Spinal cord (tissue), 9 donors: ENCODE measurements at regions not wholly inside any gene's neighbourhood (a gene's known extent, or its start where the extent isn't known, plus 50 kb on each side); places are given as distances from the start of the nearest gene placed in this dataset.

ENCODE experiments used
- DNase-seq, 6 donors: peaks; one replicate each; pipeline versions ENCODE4 v3.0.0 to v3.0.0-alpha.2; 2013 to 2015; ENCODE audit warnings: low spot score in 6 of 6, low read depth in 4 of 6
- H3K27ac ChIP-seq: one replicate; pipeline ENCODE4 v1.5.1; 2013; ENCODE audit warnings: low read depth, low read length, control low read depth
- H3K27me3 ChIP-seq: one replicate; pipeline ENCODE4 v1.6.1; 2013; ENCODE audit warnings: low read length; ENCODE audit not compliant: control insufficient read depth, insufficient read depth
- H3K36me3 ChIP-seq: one replicate; pipeline ENCODE4 v1.6.1; 2013; ENCODE audit warnings: low read length; ENCODE audit not compliant: control insufficient read depth, insufficient read depth
- H3K4me1 ChIP-seq: one replicate; pipeline ENCODE4 v1.6.1; 2013; ENCODE audit warnings: low read length; ENCODE audit not compliant: control insufficient read depth, insufficient read depth
- H3K4me3 ChIP-seq: one replicate; pipeline ENCODE4 v1.5.1; 2013; ENCODE audit warnings: low read depth, low read length, control low read depth
- H3K9me3 ChIP-seq: one replicate; pipeline ENCODE4 v1.6.1; 2013; ENCODE audit warnings: low read length; ENCODE audit not compliant: control insufficient read depth, insufficient read depth
- WGBS: methylation state at CpG from one replicate; pipeline ENCODE4 v1.1.5; 2013; ENCODE audit warnings: missing lambda C conversion rate; ENCODE audit not compliant: insufficient coverage; 5-methylcytosine and 5-hydroxymethylcytosine counted together
- donor health status: healthy.

DNA sequence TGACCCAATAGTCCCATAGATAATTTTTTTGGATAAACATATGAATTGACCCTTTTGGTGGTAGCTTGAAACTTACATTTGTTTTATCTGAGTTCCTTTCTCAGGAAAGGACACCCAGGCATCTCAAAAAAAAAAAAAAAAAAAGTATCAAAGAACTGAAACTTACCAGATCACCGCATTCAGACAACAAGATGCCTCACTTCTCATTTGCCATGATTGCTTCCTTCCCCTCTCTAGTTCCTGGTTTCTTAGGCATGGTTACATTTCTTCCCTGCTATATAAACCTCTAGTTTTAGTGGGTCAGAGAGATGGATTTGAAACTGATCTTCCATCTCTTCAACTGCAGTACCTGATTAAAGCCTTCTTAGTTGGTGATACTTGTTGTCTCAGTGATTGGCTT, 240.1 kb downstream of the ACKR3 start:
- peaks cover 5% of the 10 kb centered on the region for H3K9me3 ChIP-seq
- no peak overlapping the region for H3K27ac ChIP-seq
- DNase-seq = no peak
- no peak overlapping the region for H3K4me3 ChIP-seq
- H3K27me3 ChIP-seq = no peaks in the 10 kb centered on the region
- H3K36me3 ChIP-seq = no peaks in the 10 kb centered on the region
- peaks cover 13% of the 10 kb centered on the region for H3K4me1 ChIP-seq
- WGBS = no CpG with 5 or more reads among the region's 1 CpG

DNA sequence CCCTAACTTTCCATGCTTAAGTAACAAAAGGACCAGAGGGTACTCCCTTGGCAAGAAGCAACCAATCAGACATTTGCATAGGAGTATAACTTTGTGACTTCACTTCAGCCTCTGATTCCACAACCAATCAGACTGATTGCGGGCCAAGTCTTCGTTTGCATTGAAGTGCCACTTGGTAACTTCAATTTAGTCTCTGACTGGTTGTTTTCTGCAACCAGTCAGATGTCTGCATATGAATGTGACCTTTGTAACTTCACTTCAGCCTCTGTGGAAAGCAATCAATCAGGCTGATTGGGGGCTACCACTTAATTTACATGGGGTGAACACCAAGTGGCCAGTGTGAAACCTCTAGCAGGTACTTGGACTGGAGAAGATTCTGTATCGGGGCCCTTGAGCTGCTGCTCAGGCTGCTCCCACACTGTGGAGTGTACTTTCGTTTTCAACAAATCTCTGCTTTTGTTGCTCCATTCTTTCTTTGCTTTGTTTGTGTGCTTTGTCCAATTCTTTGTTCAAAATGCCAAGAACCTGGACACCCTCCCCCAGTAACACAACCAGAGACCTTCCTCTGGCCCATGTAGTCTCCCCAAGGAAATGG, 241.5 kb downstream of the ACKR3 start:
- WGBS = 88% methylated on average over 3 of the region's 4 CpGs
- Histone ChIP-seq H3K4me1 (peaks cover 13% of the 10 kb centered on the region), H3K9me3 (peaks cover 5% of the 10 kb centered on the region), H3K36me3 (no peaks in the 10 kb centered on the region), H3K4me3 (no peak overlapping the region), H3K27ac (no peak overlapping the region), H3K27me3 (no peaks in the 10 kb centered on the region)
- DNase-seq = no peak

DNA sequence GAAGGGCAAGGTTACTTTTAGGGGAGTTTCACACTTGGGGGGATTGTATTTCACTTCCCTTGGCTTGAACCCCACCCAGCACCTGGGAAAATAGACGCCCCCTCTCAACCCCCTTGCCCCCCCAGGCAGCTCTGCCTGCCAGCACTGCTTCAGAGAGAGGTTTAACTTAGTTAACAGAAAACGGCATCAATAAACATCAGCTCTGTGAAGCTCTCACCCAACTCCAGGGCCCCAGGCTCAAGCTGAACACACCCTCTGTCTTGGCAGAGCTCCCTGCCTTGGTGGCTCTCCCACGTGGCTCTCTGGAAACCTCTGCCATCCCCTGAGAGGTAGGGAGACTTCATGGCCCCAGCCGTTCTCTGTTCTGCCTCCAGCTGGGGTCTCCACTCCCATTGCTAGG, 244.1 kb downstream of the ACKR3 start:
- no peak overlapping the region for H3K27ac ChIP-seq
- H3K27me3 ChIP-seq = no peaks in the 10 kb centered on the region
- H3K36me3 ChIP-seq = no peaks in the 10 kb centered on the region
- H3K4me3 ChIP-seq = no peak overlapping the region
- peaks cover 2% of the 10 kb centered on the region for H3K9me3 ChIP-seq
- H3K4me1 ChIP-seq = peaks cover 18% of the 10 kb centered on the region
- DNase-seq = no peak
- 43% methylated on average over 3 of the region's 4 CpGs for WGBS

DNA sequence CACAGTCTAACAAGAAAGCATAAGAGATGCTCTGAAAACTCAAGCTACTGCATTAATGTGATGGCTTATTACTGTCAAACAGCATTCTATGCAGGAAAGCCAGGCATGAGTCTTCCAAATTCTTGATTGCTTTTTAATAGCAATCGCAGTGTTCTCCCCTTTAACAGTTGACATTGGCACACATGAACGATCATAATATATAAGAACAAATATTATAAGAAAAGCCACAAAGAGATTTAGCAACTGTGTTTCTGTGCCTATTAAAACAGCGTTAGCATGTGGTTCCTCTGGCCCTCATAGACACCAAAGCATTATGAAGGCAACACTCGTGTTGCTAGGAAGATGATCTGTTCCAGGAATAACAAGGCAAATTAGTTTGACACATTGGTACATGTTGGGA, 245.0 kb downstream of the ACKR3 start:
- peak in 2 of 6 donors; percentile 65 to 68 for DNase-seq
- Histone ChIP-seq H3K36me3 (no peaks in the 10 kb centered on the region), H3K27ac (no peak overlapping the region), H3K4me3 (no peak overlapping the region), H3K27me3 (no peaks in the 10 kb centered on the region), H3K9me3 (peaks cover 2% of the 10 kb centered on the region), H3K4me1 (peaks cover 18% of the 10 kb centered on the region)
- WGBS = no CpG with 5 or more reads among the region's 4 CpGs

DNA sequence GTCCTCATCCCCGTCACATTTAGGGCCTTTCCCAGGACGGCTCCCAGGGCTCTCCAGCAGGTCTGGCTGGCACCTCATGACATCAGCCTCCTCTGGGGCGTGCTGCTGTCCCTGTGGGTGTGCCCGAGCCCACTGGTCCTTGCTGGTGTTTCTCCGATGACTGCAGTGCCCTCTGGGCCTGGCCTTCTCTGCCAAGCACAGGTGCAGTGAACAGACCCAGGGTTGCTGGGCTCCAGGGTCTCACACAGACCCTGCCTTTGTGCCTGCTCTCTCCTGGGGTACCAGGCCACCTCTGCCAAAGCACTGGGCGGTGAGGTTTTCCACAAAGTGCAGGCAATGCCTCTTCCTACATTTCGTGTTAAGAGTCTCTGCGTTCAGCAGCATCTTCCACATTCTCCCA, 246.1 kb downstream of the ACKR3 start:
- DNase-seq = no peak
- Histone ChIP-seq H3K27ac (no peak overlapping the region), H3K4me3 (no peak overlapping the region), H3K27me3 (no peaks in the 10 kb centered on the region), H3K36me3 (no peaks in the 10 kb centered on the region), H3K4me1 (peaks cover 18% of the 10 kb centered on the region), H3K9me3 (no peaks in the 10 kb centered on the region)
- 93% methylated on average over 8 of the region's 8 CpGs for WGBS

DNA sequence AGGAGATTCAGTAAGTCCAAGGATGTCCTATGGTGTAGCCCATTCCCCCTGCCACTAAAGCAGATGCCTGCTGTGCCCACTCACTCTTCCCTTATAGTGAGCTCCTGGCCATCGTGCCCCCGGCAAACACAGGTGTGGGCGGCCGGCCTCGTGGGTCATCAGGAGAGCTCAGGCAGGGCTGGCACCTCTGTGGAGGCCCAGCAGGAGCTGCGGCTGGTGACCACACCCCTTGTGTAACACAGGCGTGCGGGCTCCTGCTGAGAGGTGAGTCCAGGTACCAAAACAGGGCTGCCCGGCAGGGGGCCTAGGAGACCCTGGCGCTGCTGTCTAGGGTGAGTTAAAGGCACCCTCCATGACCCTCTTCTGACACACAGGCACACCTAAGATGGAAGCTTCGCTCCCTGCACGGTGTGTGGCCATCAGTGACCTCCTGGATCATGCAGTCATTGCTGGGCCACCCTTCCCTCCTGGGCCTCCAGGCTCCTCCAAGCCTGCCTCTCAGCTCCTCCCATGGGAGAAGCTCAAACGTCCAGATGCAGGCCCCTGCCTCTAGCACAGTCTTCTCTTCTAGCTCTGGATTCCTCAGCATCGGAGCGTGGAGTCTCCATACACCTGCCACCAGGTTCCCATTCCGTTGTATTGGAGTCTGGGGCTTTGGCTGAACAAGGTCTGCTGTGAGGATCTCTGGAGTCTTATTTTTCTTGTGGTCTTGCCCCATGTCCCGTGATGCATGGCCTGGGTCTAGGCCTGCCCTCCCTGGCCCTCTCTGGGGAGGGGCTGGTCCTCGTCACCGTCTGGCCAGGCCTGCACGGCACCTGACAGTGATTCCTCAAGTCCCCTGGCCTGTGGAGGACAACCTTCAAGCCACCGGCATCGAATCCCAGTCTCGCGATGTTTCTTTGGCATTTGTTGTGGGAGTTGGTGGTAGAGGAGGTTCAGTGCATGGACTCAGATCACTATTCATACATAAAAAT, 246.9 kb downstream of the ACKR3 start:
- Histone ChIP-seq H3K4me1 (peaks cover 18% of the 10 kb centered on the region), H3K27ac (no peak overlapping the region), H3K9me3 (no peaks in the 10 kb centered on the region), H3K36me3 (no peaks in the 10 kb centered on the region), H3K27me3 (no peaks in the 10 kb centered on the region), H3K4me3 (no peak overlapping the region)
- WGBS = 92% methylated on average over 16 of the region's 24 CpGs
- DNase-seq = no peak

DNA sequence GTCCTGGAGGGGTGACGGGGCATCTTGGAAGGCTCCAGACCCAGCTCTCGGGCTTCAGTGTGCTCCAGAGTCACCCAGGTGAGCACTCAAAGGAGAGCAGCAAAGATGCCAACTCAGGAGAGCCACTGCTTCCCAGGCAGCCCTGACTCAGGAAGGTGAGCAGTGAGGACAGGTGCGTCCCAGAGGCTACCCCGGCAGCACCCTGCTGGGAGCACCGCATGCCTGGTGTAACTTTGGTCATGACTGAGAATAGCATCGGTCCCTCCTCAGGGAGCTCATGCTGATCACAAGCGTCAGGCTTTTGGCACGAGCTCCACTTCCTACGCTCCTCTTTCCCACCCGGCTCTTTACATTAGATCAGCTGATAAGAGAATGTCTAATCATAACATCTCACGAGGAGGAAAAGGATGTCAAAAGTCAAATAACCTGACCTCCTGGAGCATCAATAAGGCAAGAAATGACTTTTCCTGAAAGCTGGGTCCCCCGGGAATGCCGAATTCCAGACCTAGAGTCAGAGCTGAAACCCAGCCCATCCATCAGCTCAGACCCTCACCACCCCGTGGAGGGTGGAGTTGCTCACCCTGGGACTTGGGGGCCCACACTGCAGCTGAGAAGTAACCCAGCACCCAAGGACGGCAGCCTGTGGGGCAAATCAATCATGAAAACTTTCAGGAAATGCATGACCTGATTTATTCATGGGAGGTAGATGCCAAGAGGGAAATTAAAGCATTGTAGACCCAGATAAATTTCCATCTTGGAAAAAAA, 248.8 kb downstream of the ACKR3 start:
- no peak overlapping the region for H3K4me3 ChIP-seq
- H3K27ac ChIP-seq = no peak overlapping the region
- 88% methylated on average over 8 of the region's 15 CpGs for WGBS
- DNase-seq = no peak
- H3K27me3 ChIP-seq = no peaks in the 10 kb centered on the region
- no peaks in the 10 kb centered on the region for H3K9me3 ChIP-seq
- H3K4me1 ChIP-seq = peaks cover 16% of the 10 kb centered on the region
- no peaks in the 10 kb centered on the region for H3K36me3 ChIP-seq

DNA sequence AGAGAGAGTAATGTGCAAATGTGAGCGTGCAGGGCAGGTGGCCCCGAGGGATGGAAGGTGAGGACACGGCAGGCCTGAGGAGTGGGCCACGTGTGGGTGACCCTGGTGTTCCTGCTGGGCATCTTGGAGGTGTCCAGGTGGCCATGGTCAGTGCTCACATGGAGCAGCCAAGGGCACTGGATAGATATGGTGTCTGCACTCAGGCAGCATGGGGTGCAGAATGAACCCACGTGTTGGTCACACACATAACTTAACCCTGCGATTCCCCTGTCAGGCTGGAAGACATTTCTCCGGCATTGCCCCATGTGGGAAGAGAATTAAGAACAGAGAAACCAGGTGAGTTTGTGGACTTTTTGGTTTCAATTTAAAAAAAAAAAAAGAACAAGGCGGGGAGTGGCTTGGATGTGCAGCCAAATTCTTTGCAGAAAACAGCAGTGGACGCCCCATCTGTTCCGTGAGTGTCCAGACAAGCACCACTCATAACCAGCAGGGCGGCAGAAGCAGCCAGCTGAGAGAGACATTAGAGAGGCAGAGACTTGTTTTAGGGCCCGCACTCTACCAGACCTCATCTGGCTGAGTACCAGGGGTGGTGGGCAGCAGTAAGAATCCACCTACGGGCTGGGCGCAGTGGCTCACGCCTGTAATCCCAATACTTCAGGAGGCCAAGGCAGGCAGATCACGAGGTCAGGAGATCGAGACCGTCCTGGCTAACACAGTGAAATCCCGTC, 249.8 kb downstream of the ACKR3 start:
- Histone ChIP-seq H3K4me1 (peaks cover 11% of the 10 kb centered on the region), H3K36me3 (no peaks in the 10 kb centered on the region), H3K27me3 (no peaks in the 10 kb centered on the region), H3K9me3 (no peaks in the 10 kb centered on the region), H3K27ac (no peak overlapping the region), H3K4me3 (no peak overlapping the region)
- WGBS = 97% methylated on average over 17 of the region's 19 CpGs
- DNase-seq = no peak

DNA sequence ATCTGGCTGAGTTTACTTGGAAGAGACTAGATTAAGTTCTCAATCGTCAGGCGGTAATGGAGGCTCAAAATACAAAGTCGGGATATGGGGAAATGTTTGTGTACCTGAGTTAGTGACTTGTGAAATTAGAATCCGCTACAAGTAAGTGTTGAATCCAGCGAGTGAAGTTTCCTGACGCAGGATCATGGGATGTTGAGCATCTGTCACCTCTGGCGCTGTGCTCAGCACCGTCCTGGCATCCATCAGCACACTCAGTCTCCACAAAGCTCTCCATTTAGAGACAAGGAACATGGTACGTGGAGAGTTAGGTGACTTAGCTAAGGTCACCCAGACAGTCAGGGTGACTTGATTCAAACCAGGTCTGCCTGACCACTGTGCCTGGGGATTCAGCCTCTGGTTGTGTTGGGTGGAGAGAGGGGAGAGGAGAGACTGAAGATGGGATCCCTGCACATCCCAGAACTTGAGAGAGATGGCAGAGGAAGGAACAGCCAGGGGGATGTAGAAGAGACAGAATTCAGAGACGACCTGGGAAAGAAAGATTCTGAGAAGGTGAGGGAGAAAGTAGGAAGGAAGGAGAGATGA, 251.2 kb downstream of the ACKR3 start:
- Histone ChIP-seq H3K27ac (no peak overlapping the region), H3K9me3 (no peaks in the 10 kb centered on the region), H3K4me3 (no peak overlapping the region), H3K4me1 (peaks cover 11% of the 10 kb centered on the region), H3K27me3 (no peaks in the 10 kb centered on the region), H3K36me3 (no peaks in the 10 kb centered on the region)
- no peak for DNase-seq
- 93% methylated on average over 3 of the region's 10 CpGs for WGBS
